Putamen (tissue), 1 donor: ENCODE measurements at regions not wholly inside any gene's neighbourhood (a gene's known extent, or its start where the extent isn't known, plus 50 kb on each side); places are given as distances from the start of the nearest gene placed in this dataset.

ENCODE experiments used
- DNase-seq: peaks from one replicate; pipeline ENCODE4 v3.0.0-alpha.2; 2016; ENCODE audit warnings: low spot score

- DNase-seq: no peak
These were observed 261.4 kb upstream of the POU2AF2 start for GRCh38 chr11:110984147-110984546.

DNA sequence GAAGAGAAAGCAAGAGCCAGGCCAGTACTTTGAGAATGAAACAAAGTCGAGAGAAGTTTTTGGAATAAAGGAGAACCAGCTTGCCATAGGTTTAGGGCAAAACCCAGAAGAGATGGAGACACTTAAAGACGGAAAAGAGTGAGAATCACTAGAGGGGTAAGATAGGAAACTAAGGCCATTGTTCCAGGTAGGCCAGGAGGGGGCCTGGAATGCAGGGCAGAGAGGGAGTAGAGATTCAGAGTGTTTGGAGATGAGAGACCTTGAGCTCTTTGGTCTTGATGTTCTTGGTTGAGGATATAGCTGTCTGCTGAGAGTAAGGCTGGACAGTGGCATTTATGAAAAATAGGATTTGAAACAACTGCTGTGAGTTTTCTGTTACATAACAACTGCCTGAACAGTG lies 263.3 kb upstream of the POU2AF2 start:
- DNase-seq: no peak

DNA sequence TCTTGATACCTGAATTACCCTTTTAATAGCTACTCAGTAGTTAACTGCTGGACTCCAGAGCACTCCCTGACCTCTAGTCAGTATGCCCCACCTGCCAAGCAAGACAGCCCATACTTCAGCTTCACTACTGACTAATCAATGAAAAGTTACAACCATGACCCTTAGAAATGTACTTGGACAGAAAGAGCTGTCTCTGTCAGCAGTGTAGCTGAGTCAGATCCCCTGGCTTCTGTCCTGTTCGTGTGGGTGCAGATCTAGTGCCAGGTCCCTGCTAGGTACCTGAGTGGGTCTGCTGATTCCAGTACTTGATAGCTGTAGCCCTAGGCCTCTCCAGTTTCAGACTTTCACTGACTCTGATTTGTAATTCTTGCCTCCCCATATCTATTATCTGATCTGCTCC lies 265.8 kb upstream of the POU2AF2 start:
- no peak for DNase-seq

DNA sequence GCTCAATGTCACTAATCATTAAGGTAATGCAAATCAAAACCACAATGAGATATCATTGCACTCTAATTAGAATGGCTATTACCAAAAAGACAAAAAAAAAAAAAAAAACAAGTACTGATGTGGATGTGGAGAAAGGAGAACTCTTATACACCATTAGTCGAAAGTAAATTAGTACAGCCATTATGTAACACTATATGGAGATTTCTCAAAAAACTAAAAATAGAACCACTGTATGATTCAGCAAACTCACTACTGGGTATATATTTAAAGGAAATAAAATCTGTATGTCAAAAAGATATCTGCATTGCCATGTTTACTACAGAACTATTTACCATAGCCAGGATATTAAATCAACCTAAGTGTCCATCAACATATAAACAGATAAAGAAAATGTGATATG lies 265.4 kb upstream of the ARHGAP20 start:
- DNase-seq: no peak

- DNase-seq: no peak
These were observed 262.5 kb upstream of the ARHGAP20 start for GRCh38 chr11:110974731-110975130.

DNA sequence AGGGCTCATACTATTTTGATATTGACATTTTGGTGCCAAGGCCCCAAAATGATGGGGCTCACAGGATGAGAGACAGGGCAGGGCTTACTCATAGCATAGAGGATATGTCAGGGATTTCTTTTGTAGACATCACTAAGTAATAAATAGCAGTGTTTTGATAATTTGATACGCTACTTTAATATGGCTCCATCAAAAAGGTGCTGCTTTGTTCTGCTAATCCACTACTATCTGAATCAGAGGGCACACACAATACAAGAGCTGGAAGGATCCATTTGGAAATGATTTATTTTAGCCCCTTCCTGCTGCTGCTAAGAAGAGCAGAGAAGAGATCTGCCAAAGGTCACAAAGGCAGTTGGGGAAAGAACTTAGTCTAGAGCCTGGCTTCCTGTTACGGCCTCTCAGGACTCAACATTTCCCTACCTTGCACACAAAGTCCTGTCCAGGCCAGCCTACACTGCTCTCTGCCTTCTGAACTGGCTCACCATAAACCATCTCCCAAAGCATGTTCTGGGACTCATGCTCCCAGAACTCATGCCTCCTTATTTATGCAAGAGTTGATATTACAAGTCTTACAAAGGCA lies 261.3 kb upstream of the ARHGAP20 start:
- DNase-seq: no peak

GRCh38 chr11:110972640-110973039 lies 260.4 kb upstream of the ARHGAP20 start:
- no peak for DNase-seq

DNA sequence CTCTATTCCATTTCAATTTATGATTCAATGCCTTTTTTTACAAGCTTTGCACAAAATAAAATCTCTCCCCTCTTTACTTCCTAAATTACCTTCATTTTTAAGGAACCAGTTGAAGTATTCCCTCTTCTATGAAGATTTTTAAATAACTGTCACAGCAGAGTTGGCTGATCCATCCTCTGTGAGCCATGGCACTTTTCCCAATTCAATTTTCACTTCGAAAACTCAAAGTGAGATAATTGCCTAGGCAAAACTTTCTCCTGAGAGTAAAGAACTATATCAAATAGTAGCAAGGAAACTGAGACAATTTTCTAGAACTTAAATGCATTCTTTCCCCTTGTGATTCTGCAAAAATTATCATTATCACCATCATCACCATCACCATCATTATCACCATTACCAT lies 259.9 kb upstream of the ARHGAP20 start:
- no peak for DNase-seq

- no peak for DNase-seq
These were observed 258.9 kb upstream of the ARHGAP20 start for GRCh38 chr11:110971140-110971539.

- DNase-seq: no peak
These were observed 256.3 kb upstream of the ARHGAP20 start for GRCh38 chr11:110968348-110969062.

GRCh38 chr11:110966131-110966530 lies 253.9 kb upstream of the ARHGAP20 start:
- no peak for DNase-seq

DNA sequence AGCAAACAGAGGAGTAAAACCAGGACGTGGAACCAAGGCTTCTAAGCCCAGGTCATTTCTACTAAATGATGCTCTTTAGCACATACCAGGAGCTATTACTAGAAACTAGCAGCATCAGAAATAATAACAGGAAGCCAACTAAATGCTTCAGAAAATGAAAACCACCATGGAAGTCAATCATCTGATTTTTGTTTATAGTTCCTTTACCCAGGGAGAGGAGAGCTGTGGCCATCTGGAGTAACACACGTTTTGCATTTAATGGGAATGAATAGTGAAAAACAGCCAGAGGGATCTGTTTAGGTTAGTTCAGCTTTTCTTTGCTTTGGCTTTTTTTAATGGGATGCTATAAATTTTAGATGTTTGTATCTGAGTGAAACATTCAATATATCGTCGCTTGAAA lies 250.7 kb upstream of the ARHGAP20 start:
- DNase-seq: no peak

DNA sequence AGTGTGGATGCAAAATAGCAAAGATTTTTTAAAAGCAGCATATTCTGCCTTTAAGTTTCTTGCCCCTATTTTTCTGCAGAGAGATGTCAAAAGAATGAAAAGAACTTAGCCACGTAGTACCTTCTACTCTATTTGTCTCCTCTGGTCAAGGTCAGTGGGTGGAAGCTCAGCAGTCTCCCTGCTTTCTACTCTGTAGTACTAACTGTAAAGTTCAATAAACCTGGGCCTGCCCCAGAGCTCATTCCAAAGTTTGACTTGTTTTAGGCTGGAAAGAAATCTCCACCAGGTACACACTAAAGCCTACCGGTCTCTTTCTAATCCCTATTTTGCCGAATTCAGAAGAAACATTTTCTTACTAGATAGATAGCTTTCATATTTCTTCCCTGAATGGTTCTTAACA lies 247.9 kb upstream of the ARHGAP20 start:
- DNase-seq: no peak

- DNase-seq: no peak
These were observed 246.0 kb upstream of the ARHGAP20 start for GRCh38 chr11:110958216-110958615.

GRCh38 chr11:110955776-110956175 lies 243.5 kb upstream of the ARHGAP20 start:
- no peak for DNase-seq

DNA sequence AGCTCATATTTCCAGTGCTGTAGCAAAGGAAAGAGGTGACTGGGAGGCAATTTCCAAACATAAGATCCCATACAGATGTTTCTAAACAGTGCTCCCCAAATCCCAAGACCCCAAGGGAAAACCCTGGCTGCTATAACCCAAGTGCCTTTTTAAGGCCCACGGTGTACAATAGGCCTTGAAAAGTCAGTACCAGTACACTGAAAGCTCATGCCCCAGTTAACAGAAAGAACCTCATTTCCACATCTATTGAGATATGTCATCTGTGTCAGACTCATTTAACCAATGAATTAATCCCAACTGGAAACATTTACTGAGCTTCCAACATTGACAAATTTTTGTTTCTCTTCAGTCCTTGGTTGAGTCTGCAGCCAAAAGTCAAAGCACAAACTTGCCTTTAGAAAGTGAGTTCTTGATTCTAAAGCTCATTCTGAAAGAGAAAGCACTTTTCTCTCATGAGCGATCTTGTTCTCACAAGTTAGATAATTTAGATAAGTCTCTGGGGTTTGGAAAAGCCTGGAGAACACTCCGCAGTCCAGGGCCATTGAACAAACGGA lies 239.8 kb upstream of the ARHGAP20 start:
- no peak for DNase-seq

DNA sequence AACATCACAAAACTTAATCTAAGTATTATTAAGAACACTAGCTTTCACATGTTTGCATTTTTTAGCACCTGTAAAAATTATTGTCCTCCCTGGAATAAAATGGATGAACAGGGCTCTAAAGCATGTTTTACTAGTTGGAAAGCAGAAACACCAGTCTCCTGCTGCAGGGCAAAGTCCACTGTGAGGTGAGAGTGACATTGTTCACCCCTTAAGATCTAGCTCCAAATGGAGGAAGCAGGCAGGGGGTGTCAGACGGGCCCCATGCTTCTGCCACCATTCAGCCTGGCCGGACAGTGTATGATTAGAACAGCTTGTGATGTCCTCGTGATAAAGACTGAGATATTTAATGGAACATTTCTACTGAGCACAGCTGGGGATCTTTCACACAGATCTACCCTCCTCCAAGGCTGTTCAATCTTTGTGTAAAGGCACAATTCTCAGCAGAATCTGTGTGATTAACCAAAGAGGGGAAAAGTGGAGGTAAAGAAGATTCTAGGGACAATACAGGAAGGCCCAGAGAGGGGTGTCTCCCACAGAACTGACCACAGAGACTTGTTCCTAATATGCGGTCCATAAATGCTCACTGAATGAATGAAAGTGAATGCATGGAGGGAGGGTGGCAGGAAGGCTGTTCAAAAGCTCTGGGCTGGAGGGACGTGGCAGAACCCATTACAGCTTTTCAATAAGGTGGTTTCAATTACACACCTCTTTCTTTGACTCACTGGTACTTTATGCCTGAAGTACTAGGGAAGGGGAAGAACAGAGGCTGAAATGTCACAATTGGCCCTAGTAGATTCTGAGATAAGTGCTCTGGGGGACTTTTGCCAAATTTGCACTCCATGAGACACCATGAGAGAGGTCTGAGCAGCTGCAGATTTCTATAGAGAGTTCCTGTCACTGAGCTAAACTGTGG lies 239.1 kb upstream of the ARHGAP20 start:
- no peak for DNase-seq

- no peak for DNase-seq
These were observed 235.9 kb upstream of the ARHGAP20 start for GRCh38 chr11:110948112-110948511.

DNA sequence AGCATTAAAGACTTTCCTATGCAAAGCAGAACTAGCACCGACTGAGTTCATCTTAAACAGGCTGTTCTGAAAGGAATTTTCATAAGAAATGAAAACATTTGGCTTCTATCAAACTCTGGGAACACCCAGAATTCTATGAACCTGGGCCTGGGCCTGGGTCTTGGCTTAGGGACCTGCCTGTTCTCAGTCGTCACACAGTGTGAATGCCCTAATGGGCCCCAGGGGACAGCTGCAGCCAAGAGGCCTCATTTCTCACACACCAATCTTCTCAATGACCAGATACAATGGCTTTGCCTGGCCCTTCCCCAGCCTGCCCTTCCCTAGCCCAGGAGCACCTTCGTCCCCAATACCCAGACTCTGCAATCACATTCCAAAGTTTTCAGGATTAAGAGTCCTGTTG lies 234.9 kb upstream of the ARHGAP20 start:
- no peak for DNase-seq

DNA sequence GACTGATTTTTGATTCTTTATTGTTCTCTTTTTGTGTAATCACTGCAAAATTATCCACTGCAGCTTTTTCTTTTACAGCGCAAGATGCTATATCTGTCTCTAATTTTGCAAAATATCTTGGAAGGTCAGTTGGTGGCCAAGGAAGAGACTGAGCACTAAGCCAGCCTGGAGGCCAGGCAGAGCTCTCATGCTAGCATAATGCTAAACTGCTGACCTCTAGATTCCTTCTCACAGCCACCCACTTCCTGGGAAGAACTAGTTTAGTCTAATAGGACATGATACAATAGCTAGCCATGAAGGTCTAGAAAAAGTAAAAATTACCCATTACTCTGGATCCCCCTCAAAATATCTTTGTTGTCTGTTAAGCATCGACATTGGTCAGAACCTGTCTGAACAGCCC lies 227.2 kb upstream of the ARHGAP20 start:
- no peak for DNase-seq

DNA sequence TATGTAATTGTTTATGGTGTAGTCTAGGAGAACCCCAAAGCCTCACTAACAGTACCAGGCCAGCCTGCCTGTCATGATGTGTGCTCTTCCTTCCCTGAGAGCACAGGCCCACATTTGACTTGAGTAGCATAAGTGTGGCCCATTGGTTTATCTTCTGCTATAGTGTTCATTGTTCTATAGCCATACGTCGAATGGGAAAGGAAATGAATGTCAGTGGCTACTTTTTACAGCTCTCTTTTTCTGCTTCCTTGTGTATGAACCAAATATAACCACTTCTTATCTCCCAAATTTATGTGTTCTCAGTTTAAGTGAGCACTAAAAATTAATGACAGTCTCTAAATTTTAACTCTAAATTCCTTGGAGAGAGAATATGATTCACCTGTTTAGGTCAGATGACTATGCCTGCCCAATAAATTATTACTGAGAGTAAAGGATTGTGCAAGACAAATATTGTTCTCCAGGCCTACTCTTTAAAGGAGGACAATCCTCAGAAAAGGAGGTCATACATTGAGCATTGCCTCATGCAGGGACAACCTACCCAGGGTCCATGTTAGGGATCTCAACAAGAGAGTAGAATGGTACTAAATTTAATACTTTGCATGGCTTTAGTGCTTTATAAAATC lies 222.9 kb upstream of the ARHGAP20 start:
- DNase-seq: no peak

- no peak for DNase-seq
These were observed 216.9 kb upstream of the ARHGAP20 start for GRCh38 chr11:110929129-110929528.
